ENCODE measurements at regions not wholly inside any gene's neighbourhood (a gene's known extent, or its start where the extent isn't known, plus 50 kb on each side); places are given as distances from the start of the nearest gene placed in this dataset.

DNA sequence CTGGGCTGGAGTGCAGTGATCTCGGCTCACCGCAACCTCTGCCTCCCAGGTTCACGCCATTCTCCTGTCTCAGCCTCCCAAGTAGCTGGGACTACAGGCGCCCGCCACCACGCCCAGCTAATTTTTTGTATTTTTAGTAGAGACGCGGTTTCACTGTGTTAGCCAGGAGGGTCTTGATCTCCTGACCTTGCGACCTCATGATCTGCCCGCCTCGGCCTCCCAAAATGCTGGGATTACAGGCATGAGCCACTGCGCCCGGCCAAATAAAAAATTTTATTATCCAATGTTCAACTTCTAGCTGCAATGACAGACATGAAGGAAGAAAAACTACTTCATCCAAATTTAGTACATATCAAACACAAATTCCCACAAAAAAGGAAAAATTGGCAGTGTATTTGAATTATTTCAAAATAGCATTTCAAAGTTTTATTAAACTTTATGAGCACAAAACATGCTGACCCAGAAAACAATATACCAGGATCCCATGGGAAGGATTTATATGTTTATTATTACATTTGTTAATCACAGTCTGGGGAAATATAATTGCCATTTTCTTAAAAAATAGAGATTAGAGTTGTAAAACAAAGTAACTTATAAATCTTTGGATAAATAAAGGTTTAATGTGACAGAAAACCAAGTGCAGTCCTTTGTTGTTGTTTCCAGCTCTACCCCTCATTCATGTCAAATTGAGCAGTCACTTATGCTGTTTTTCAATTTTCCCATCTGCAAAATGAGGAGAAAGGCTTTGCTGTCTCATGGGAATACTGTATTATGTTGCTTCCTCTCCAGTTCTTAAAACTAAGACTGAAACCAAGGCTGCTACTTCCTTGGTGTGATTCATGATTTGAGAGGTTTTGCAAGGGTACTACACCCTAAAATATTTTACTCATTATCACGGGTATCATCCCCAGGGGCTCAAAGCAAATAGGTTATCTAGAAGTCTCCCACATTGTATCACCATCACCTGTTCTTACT lies 155.2 kb upstream of the AVPR1A start:
- TF ChIP-seq POLR2A (IDR thresholded peaks at IDR 0.05) (no peak), POLR2AphosphoS5 (IDR thresholded peaks at IDR 0.05) (no peak)
- TF ChIP-seq, protein P1, sequence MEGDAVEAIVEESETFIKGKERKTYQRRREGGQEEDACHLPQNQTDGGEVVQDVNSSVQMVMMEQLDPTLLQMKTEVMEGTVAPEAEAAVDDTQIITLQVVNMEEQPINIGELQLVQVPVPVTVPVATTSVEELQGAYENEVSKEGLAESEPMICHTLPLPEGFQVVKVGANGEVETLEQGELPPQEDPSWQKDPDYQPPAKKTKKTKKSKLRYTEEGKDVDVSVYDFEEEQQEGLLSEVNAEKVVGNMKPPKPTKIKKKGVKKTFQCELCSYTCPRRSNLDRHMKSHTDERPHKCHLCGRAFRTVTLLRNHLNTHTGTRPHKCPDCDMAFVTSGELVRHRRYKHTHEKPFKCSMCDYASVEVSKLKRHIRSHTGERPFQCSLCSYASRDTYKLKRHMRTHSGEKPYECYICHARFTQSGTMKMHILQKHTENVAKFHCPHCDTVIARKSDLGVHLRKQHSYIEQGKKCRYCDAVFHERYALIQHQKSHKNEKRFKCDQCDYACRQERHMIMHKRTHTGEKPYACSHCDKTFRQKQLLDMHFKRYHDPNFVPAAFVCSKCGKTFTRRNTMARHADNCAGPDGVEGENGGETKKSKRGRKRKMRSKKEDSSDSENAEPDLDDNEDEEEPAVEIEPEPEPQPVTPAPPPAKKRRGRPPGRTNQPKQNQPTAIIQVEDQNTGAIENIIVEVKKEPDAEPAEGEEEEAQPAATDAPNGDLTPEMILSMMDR (IDR thresholded peaks at IDR 0.05): no peak

Data from prostate gland (tissue), 2 donors.